ENCODE measurements at regions not wholly inside any gene's neighbourhood (a gene's known extent, or its start where the extent isn't known, plus 50 kb on each side); places are given as distances from the start of the nearest gene placed in this dataset.

- TF ChIP-seq CTCF (IDR thresholded peaks at IDR 0.05) (no peak), MAX (IDR thresholded peaks at IDR 0.05) (no peak), EP300 (IDR thresholded peaks at IDR 0.05) (no peak), CEBPB (IDR thresholded peaks at IDR 0.05) (no peak), USF2 (IDR thresholded peaks at IDR 0.05) (no peak), NR3C1 (IDR thresholded peaks at IDR 0.05) (no peak), RCOR1 (IDR thresholded peaks at IDR 0.05; ENCODE audit: low read depth, low read length) (no peak), JUNB (IDR thresholded peaks at IDR 0.05) (no peak), BCL3 (IDR thresholded peaks at IDR 0.05) (no peak), REST (IDR thresholded peaks at IDR 0.05) (no peak), POLR2A (IDR thresholded peaks at IDR 0.05; ENCODE audit: low read length) (no peak), ESRRA (IDR thresholded peaks at IDR 0.05; ENCODE audit: borderline replicate concordance, low read length) (no peak), JUN (IDR thresholded peaks at IDR 0.05) (no peak)
Observed at GRCh38 chr10:131419797-131420196, 108.3 kb upstream of the TCERG1L start.
